Medulla oblongata (tissue), 1 donor: ENCODE measurements at regions not wholly inside any gene's neighbourhood (a gene's known extent, or its start where the extent isn't known, plus 50 kb on each side); places are given as distances from the start of the nearest gene placed in this dataset.
"Not testable (repeated sequence)": the region's sequence is repeated elsewhere in the genome, so short reads cannot be mapped to it uniquely, and the experiment has no call there.

ENCODE experiments used
- DNase-seq: peaks from one replicate; pipeline ENCODE4 v3.0.0-alpha.2; 2015; ENCODE audit errors: extremely low spot score

DNA sequence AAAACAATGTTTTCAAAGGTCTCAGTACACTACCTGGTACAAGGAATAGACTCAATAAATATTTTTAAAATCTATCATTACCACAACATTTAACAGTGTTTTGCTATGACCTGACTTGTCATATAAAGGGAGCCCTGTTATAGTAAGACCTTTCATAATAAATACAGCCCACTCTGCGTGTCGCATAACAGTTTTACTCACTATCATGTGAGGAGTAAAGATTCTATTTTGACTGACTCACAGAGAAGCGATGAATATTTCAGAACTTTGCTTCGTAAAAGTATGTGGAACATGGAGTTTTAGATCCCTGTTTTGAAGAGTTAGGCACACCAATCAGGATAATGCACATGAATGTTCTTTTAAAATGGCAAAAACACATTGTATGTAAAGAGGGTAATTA lies 531.2 kb downstream of the KCNA4 start:
- DNase-seq: no peak

- DNase-seq: no peak
Measured at GRCh38 chr11:29484548-29484947, 532.3 kb downstream of the KCNA4 start.

DNA sequence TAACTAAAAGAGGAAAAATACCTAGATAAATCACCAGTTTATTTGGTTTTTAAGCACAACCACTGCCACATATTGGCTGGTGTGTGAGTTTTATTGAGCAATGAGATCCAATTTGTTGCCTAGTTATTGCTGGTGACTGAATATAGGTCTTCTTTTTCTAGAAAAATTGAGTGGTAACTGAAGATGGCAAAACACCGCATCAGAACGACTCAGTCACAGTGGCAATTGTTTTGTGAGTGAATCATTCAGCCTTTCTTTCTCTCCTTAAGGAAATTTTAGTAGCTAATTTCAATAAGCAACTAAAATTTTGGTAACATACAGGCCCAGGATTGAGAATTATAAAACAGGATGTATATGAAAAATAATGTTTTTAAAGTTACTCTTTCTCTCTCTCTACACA lies 533.0 kb downstream of the KCNA4 start:
- no peak for DNase-seq

GRCh38 chr11:29482510-29482909 lies 534.3 kb downstream of the KCNA4 start:
- DNase-seq: no peak

GRCh38 chr11:29481738-29482137 lies 535.1 kb downstream of the KCNA4 start:
- DNase-seq: no peak

- DNase-seq: no peak
Measured at GRCh38 chr11:29480981-29481380, 535.8 kb downstream of the KCNA4 start.

DNA sequence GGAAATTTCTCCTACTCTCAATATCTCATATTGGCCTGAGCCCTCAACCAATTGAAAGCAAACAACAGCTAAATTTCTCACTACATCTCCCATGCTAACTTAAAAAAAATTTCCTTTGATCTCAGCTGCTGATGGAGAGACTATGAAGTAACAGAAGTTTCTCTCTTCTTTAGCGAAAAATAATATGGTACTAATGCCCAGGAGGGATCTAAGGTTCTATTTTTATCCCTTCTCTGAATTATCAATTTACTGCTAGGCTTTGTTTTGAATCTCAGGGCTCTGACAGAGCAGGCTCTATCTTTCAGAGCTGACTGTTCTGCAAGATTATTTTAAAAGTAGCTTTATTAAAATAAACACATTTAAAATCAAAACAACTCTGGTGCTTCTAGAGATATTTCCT lies 558.6 kb downstream of the KCNA4 start:
- DNase-seq: no peak

- no peak for DNase-seq
Measured at GRCh38 chr11:29452146-29452545, 564.7 kb downstream of the KCNA4 start.

DNA sequence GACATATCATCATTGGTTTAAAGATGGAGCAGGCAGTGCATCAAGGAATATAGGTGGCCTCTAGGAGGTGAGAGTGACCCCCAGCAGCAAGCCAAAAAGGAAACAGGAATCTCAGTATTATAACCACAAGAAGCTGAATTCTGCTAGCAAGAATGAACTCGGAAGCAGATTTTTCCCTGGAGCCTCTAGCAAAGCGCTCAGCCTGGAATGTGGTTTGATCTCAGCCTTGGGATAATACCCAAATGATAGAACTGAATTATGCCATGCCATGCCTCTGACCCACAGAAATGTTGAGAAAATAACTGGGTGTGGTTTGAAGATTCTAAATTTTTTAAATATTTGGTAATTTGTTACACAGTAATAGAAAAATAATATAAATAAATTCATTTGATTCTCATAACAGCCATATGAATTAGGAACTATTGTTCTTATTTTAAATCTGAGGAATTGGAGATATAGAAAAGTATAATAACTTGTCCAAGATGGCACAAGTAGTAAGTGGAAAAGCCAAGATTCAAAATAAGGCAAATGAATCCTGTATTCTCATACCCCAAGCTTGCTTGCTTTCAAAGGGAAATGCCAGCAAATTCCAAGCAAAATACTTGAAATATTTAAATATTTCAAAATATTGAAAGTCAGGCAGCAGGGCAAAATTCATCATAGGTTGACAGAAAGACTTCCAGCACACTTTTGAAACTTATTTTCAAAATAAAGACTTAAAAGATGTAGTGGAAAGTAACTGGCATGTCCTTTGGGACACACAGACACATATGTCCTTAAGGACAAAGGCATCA lies 567.4 kb downstream of the KCNA4 start:
- no peak for DNase-seq

DNA sequence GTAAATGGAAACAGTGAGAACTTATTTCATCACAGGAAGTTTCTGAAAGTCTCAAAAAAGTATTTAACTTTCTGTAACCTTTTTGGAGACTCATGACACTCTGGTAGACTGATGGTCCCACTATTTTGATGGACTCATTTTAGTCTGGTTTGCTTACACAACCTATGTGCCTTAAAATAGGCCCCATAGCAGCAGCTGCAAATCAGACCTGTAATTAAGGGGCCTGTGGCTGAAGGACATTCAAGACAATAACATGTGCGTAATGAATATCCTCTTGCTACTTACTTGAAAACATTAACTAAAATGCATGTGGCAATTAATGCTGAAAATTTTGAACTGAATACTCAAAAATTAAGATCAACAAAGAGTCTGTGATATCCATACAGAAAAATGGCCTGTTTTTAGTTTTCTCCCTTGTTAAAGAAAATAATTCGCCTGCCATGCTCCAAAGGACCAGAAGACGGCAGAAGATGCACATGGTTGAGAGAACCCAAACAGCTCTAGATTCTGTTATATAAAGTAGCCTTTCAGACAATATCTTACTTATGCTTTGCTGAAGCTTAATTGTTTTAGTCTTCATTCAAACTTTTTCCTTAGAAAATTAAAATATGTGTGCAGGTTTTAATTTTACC lies 568.5 kb downstream of the KCNA4 start:
- DNase-seq: peak; percentile 49

- no peak for DNase-seq
Measured at GRCh38 chr11:29447821-29448220, 569.0 kb downstream of the KCNA4 start.

DNA sequence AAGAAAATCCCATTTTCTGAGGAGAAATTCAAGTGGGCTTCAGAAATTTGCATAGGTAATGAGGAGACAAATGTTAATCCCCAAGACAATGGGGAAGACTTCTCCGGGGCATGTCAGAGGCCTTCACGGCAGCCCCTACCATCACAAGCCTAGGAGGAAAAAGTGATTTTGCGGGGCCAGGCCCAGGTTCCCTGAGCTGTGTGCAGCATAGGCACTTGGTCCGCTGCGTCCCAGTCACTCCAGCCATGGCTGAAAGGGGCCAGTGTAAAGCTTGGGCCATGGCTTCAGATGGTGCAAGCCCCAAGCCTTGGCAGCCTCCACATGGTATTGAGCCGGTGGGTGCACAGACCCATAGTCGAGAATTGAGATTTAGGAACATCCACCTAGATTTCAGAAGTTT lies 570.7 kb downstream of the KCNA4 start:
- no peak for DNase-seq

- DNase-seq: not testable (repeated sequence)
Measured at GRCh38 chr11:29445191-29445590, 571.6 kb downstream of the KCNA4 start.

- no peak for DNase-seq
Measured at GRCh38 chr11:29438815-29439214, 578.0 kb downstream of the KCNA4 start.

GRCh38 chr11:29435421-29435820 lies 581.4 kb downstream of the KCNA4 start:
- no peak for DNase-seq

DNA sequence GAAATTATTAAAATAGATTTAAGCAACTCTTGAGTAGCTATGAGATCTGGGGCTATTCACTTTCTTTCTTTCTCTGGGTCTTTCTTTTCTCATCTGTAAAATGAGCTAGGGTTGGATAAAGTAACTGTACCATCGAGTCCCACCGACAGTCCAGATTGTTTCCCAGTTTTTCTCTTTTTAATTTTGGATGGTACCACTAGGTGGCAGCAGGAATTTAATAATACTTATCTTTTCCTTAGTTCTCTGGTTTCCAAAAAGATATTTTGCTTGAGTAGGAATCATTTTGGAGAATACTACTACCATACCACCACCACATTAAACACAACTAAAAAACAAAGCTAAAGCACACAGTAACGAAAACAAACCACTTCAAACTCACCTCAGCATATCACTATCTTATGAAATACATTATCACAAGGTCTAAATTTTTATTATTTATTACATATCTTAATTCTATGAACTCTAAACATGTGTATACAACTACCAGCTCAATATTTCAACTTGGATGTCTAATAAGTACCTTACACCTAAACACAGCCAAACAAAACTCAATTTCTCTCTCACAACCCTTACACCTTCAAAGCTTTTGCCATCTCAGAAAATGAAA lies 584.0 kb downstream of the KCNA4 start:
- DNase-seq: peak; percentile 47

GRCh38 chr11:29405305-29405704 lies 611.5 kb downstream of the KCNA4 start:
- DNase-seq: no peak

DNA sequence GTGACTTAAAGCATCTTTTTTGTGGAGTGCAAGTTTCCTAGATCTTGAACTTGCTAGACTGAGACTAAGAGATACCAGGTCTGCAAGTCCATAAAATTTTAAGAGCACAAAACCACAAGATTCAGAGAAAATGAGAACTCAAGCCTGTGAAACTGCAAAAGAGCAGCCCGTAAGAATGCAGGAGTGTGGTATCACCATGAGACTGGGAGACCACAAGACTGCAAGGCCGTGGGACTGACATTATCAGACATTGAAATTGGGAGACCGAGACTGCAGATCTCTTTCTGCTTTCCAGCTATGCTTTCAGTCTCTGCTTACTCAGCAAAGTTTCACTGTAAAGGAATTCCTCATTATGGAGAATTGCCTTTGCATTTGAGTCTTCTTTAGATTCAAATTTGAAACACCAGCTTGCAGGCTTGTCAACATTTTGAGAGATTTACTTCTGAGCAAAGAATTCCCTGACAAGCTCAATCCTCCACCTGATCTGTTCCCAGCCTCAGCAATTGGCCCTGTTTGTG lies 621.2 kb downstream of the KCNA4 start:
- DNase-seq: no peak

DNA sequence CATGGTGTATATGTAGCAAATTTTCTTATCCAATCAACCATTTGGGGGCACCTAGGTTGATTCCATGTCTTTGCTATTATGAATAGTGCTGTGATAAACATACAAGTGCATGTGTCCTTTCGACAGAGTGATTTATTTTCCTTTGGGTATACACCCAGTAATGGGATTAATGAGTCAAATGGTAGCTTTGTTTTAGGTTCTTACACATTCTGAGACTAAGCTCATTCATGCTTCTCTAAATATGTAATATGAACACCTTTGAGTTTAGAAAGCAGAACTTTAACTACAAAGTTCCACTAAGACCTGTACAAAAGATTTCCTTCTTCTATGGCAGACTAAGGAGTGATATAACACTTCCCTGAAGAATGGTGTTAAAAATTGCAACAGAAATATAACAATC lies 627.0 kb downstream of the KCNA4 start:
- no peak for DNase-seq

- no peak for DNase-seq
Measured at GRCh38 chr11:29373725-29374124, 643.1 kb downstream of the KCNA4 start.

DNA sequence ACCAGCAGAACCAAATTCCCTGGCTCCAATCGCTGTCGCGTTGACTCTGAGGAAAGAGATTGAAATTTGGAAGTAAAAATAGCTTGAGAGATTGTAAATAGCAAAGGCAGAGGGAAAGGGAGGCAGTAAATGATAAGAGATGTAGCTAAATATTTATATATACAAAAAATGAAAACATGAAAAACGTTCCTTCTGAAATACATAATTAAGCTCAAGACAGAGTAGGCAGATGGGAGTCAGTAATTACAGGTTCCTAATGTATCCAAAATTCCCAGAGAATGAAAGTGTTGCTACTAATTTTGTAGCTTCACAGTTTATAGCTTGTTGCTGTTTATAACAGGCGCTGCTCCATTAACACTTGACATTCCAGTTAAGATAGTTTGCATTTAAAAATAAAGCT lies 648.7 kb downstream of the KCNA4 start:
- DNase-seq: no peak

DNA sequence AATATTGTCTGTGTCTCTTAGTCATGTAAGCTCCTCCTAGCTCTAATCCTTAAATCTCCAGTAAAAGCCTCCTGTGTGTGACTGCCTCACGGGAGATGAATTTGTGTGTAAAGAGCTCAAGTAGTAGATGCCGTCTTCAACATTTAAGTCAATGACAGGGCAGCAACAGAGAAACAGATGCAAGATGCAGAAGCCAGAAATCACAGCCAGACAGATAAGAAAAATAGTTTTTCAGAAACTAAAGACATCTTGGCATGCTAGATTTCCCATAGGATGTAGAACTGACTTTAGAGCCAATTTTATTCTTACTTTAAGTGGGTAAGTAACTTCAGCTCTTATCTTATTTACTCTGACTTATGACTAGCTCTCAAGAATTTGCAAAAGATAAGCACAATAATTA lies 652.8 kb downstream of the KCNA4 start:
- DNase-seq: no peak

GRCh38 chr11:29361369-29361768 lies 655.5 kb downstream of the KCNA4 start:
- no peak for DNase-seq
